ENCODE measurements at regions not wholly inside any gene's neighbourhood (a gene's known extent, or its start where the extent isn't known, plus 50 kb on each side); places are given as distances from the start of the nearest gene placed in this dataset.

GRCh38 chr2:212938144-212938793 lies 213.1 kb downstream of the IKZF2 start (continued):
- no peak for TF ChIP-seq E2F4 (CRISPR knock-in tag; IDR thresholded peaks at IDR 0.05; ENCODE audit: borderline replicate concordance, low read depth)
- no peak for TF ChIP-seq RORB (CRISPR knock-in tag; IDR thresholded peaks at IDR 0.05)
- TF ChIP-seq IRF2 (CRISPR knock-in tag; IDR thresholded peaks at IDR 0.05; ENCODE audit: borderline replicate concordance, low read depth) = no peak
- no peak for TF ChIP-seq RELA (CRISPR knock-in tag; IDR thresholded peaks at IDR 0.05; ENCODE audit: borderline replicate concordance)
- TF ChIP-seq MAX (CRISPR knock-in tag; IDR thresholded peaks at IDR 0.05) = no peak
- no peak for TF ChIP-seq ELF4 (CRISPR knock-in tag; IDR thresholded peaks at IDR 0.05; ENCODE audit: low read depth)
- no peak for TF ChIP-seq ZNF425 (CRISPR knock-in tag; conservative IDR thresholded peaks at IDR 0.05)
- no peak for TF ChIP-seq ERG (CRISPR knock-in tag; IDR thresholded peaks at IDR 0.05)
- TF ChIP-seq NFYB (CRISPR knock-in tag; conservative IDR thresholded peaks at IDR 0.05; ENCODE audit: low read depth) = no peak

- peaks cover 4% of the 10 kb centered on the region for H3K9me3 Mint-ChIP-seq
- no peaks in the 10 kb centered on the region for H3K27me3 Mint-ChIP-seq (ENCODE audit: low read depth)
- DNase-seq (ENCODE audit: low spot score) (no peak), ATAC-seq (no peak)
- H3K27ac Mint-ChIP-seq = no peak overlapping the region
- TF ChIP-seq ZNF121 (CRISPR knock-in tag; IDR thresholded peaks at IDR 0.05) (no peak), MAX (CRISPR knock-in tag; IDR thresholded peaks at IDR 0.05) (no peak), ZNF317 (CRISPR knock-in tag; IDR thresholded peaks at IDR 0.05; ENCODE audit: borderline replicate concordance, low read depth) (no peak)
- ChIA-PET CTCF (no interaction called here), POLR2A (interaction anchor here (1.0 kb wide), 1 partner anchor 129 kb away, joined by 4 read pairs; no protein-coding TSS in a partner anchor)
- no peaks in the 10 kb centered on the region for H3K36me3 Mint-ChIP-seq
- peaks cover 50% of the 10 kb centered on the region for H3K4me1 Mint-ChIP-seq
- no peak overlapping the region for H3K4me3 Mint-ChIP-seq
Observed at GRCh38 chr2:212936572-212936971, 214.8 kb downstream of the IKZF2 start.

- ChIA-PET POLR2A (no interaction called here), CTCF (no interaction called here)
- ATAC-seq (no peak), DNase-seq (ENCODE audit: low spot score) (no peak)
- H3K9me3 Mint-ChIP-seq = peaks cover 4% of the 10 kb centered on the region
- no peak overlapping the region for H3K27ac Mint-ChIP-seq
- no peaks in the 10 kb centered on the region for H3K36me3 Mint-ChIP-seq
- H3K4me3 Mint-ChIP-seq = no peak overlapping the region
- no peaks in the 10 kb centered on the region for H3K27me3 Mint-ChIP-seq (ENCODE audit: low read depth)
- peaks cover 42% of the 10 kb centered on the region for H3K4me1 Mint-ChIP-seq
- no peak for TF ChIP-seq CBFB (CRISPR knock-in tag; IDR thresholded peaks at IDR 0.05; ENCODE audit: low read depth)
- TF ChIP-seq MYBL2 (CRISPR knock-in tag; IDR thresholded peaks at IDR 0.05) = no peak
- TF ChIP-seq KAT7 (CRISPR knock-in tag; IDR thresholded peaks at IDR 0.05; ENCODE audit: borderline replicate concordance) = no peak
- TF ChIP-seq MAX (CRISPR knock-in tag; IDR thresholded peaks at IDR 0.05) = no peak
- no peak for TF ChIP-seq TP53 (CRISPR knock-in tag; IDR thresholded peaks at IDR 0.05)
- TF ChIP-seq EMX1 (CRISPR knock-in tag; IDR thresholded peaks at IDR 0.05) = no peak
- TF ChIP-seq PRDM15 (CRISPR knock-in tag; IDR thresholded peaks at IDR 0.05) = no peak
- TF ChIP-seq SP1 (CRISPR knock-in tag; conservative IDR thresholded peaks at IDR 0.05) = no peak
- TF ChIP-seq CREM (CRISPR knock-in tag; IDR thresholded peaks at IDR 0.05) = no peak
- no peak for TF ChIP-seq NR2C2 (CRISPR knock-in tag; IDR thresholded peaks at IDR 0.05)
- no peak for TF ChIP-seq TCF7 (CRISPR knock-in tag; IDR thresholded peaks at IDR 0.05; ENCODE audit: low read depth)
- no peak for TF ChIP-seq ZNF671 (CRISPR knock-in tag; IDR thresholded peaks at IDR 0.05)
- no peak for TF ChIP-seq JUN (CRISPR knock-in tag; IDR thresholded peaks at IDR 0.05)
- no peak for TF ChIP-seq PRRX2 (CRISPR knock-in tag; IDR thresholded peaks at IDR 0.05)
Observed at GRCh38 chr2:212935752-212936151, 215.7 kb downstream of the IKZF2 start.
